Tibial nerve (tissue), 4 donors: ENCODE measurements at regions not wholly inside any gene's neighbourhood (a gene's known extent, or its start where the extent isn't known, plus 50 kb on each side); places are given as distances from the start of the nearest gene placed in this dataset.

Experiments
- DNase-seq, 2 donors: peaks; one replicate each; pipeline ENCODE4 v3.0.0-alpha.2; 2019; ENCODE audit warnings: low spot score in 2 of 2
- H3K27ac ChIP-seq, 4 donors: fragments of 200-600 bp; sonication (generic) in 3 of 4; one replicate each; pipeline ENCODE4 v1.5.1; 2017 to 2019; ENCODE audit warnings: mild to moderate bottlenecking in 1 of 4
- H3K27me3 ChIP-seq, 2 donors: fragments of 200-600 bp; sonication (generic) in 1 of 2; one replicate each; pipeline versions ENCODE4 v1.5.1 to v1.6.0; 2017 to 2019
- H3K36me3 ChIP-seq, 3 donors: fragments of 200-600 bp; sonication (generic); one replicate each; pipeline ENCODE4 v1.5.1; 2018 to 2019
- H3K4me1 ChIP-seq, 4 donors: fragments of 200-600 bp; sonication (generic) in 3 of 4; one replicate each; pipeline ENCODE4 v1.5.1; 2017 to 2019
- H3K4me3 ChIP-seq, 4 donors: fragments of 200-600 bp; sonication (generic) in 3 of 4; one replicate each; pipeline ENCODE4 v1.5.1; 2017 to 2019; ENCODE audit warnings: mild to moderate bottlenecking in 1 of 4, moderate library complexity in 1 of 4
- H3K9me3 ChIP-seq, 4 donors: fragments of 200-600 bp; sonication (generic) in 3 of 4; one replicate each; pipeline ENCODE4 v1.5.1; 2017 to 2019
- CTCF ChIP-seq, 5 experiments: fragments of 200-600 bp in 3 of 5; fragments of 450-650 bp in 2 of 5; sonication (generic) in 3 of 5; IDR thresholded peaks; one replicate each; pipeline ENCODE4 v1.5.1; 2016 to 2019; ENCODE audit warnings: antibody characterized with exemption in 5 of 5, mild to moderate bottlenecking in 3 of 5, moderate library complexity in 2 of 5
- EP300 ChIP-seq, 2 donors: sonication (generic); formaldehyde crosslinking; IDR thresholded peaks; one replicate each; pipeline ENCODE4 v1.6.1; 2017; ENCODE audit warnings: antibody characterized with exemption in 2 of 2, mild to moderate bottlenecking in 1 of 2
- POLR2A ChIP-seq, 2 donors: fragments of 450-650 bp; IDR thresholded peaks; one replicate each; pipeline ENCODE4 v1.6.1; 2017; ENCODE audit warnings: antibody characterized with exemption in 2 of 2, mild to moderate bottlenecking in 2 of 2, moderate library complexity in 2 of 2
- WGBS, 2 donors: methylation state at CpG; one replicate each; pipeline ENCODE4 v1.1.5; 2018; 5-methylcytosine and 5-hydroxymethylcytosine counted together

DNA sequence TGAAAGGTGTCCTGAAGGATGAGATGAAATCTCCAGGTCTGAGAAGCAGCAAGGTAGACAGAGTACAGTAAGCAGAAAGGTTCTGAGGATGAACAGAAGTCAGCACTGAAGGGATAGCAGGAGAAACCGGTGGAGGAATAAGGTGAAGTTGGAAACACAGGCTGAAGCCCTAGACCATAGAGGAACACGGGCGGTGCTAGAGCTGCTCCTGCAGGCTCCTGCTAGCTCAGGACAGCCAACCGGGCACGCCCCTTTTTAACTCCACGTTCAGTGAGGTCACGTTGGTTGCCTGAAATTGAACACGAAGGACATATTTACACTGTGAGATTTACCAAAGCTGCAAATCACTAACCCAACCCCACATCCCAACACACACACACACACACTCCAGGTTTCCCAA lies 1886.4 kb upstream of the AGA start:
- WGBS, 2 donors = 77 to 78% methylated on average over 8 of the region's 8 CpGs
- Histone ChIP-seq H3K27ac (no peak overlapping the region), H3K36me3 (no peaks in the 10 kb centered on the region), H3K4me1 (no peaks in the 10 kb centered on the region), H3K4me3 (no peak overlapping the region), H3K9me3 (no peaks in the 10 kb centered on the region), H3K27me3 (no peaks in the 10 kb centered on the region)
- no peak for DNase-seq
- TF ChIP-seq POLR2A (IDR thresholded peaks at IDR 0.05) (no peak), EP300 (IDR thresholded peaks at IDR 0.05) (no peak), CTCF (IDR thresholded peaks at IDR 0.05) (no peak)

DNA sequence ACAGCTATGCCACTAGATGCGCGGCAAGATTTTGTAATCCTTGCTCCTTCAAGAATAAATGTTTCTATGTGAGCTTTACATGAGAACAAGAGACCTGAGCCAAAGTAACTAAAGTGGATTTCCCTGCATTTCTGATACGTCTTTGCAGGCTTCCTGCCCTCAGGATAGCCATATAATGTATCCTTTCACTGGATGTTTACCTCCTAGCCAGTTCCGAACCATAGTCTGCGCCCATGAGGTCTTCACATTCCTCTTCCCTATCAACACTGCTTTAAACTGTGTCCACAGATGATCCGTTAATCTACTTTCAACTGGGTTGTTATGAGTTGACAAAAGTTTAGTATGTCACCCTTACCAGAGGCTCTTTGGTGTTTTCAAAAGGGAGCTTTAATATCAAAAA lies 1889.1 kb upstream of the AGA start:
- no peak overlapping the region for H3K4me3 ChIP-seq
- WGBS, 2 donors = 48 to 55% methylated on average over 6 of the region's 6 CpGs
- no peak for DNase-seq

DNA sequence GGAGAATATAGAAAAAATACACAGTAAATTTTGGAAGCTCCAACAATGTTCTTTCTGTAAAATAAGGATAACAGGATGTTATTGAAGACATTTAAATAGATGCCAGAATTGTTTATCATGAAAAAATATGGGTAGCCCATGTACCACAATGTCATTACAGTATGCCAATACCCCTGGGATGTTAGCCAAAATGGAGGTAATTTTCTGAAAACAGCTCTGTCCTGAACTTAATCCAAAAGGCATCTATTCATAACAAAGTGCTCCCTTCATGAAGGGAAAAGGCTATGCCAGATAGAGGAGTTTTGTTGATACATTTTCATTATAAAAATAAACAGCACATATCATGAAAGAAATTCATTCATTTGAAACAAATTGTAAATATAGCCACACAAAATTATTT lies 1902.6 kb upstream of the AGA start:
- H3K27ac ChIP-seq = no peak overlapping the region
- no peak for DNase-seq
- H3K36me3 ChIP-seq = no peaks in the 10 kb centered on the region
- no peak for TF ChIP-seq POLR2A (IDR thresholded peaks at IDR 0.05)
- TF ChIP-seq EP300 (IDR thresholded peaks at IDR 0.05) = no peak
- no peak for TF ChIP-seq CTCF (IDR thresholded peaks at IDR 0.05)
- no peaks in the 10 kb centered on the region for H3K27me3 ChIP-seq
- H3K4me3 ChIP-seq = no peak overlapping the region
- no peaks in the 10 kb centered on the region for H3K4me1 ChIP-seq
- H3K9me3 ChIP-seq = no peaks in the 10 kb centered on the region

More for the DNA sequence above, 1889.1 kb upstream of the AGA start:
- no peaks in the 10 kb centered on the region for H3K36me3 ChIP-seq
- H3K27me3 ChIP-seq = no peaks in the 10 kb centered on the region
- H3K4me1 ChIP-seq = no peaks in the 10 kb centered on the region
- no peaks in the 10 kb centered on the region for H3K9me3 ChIP-seq
- no peak for TF ChIP-seq CTCF (IDR thresholded peaks at IDR 0.05)
- TF ChIP-seq POLR2A (IDR thresholded peaks at IDR 0.05) = no peak
- no peak for TF ChIP-seq EP300 (IDR thresholded peaks at IDR 0.05)
- no peak overlapping the region for H3K27ac ChIP-seq

GRCh38 chr4:179352221-179352620 lies 1910.0 kb upstream of the AGA start:
- H3K36me3 ChIP-seq = no peaks in the 10 kb centered on the region
- no peaks in the 10 kb centered on the region for H3K9me3 ChIP-seq
- H3K4me1 ChIP-seq = no peaks in the 10 kb centered on the region
- no peak overlapping the region for H3K27ac ChIP-seq
- H3K4me3 ChIP-seq = no peak overlapping the region
- no peak for TF ChIP-seq POLR2A (IDR thresholded peaks at IDR 0.05)
- TF ChIP-seq CTCF (IDR thresholded peaks at IDR 0.05) = no peak
- no peak for TF ChIP-seq EP300 (IDR thresholded peaks at IDR 0.05)
- DNase-seq = no peak
- no peaks in the 10 kb centered on the region for H3K27me3 ChIP-seq
- 47 to 67% methylated on average over 2 of the region's 2 CpGs for WGBS, 2 donors

DNA sequence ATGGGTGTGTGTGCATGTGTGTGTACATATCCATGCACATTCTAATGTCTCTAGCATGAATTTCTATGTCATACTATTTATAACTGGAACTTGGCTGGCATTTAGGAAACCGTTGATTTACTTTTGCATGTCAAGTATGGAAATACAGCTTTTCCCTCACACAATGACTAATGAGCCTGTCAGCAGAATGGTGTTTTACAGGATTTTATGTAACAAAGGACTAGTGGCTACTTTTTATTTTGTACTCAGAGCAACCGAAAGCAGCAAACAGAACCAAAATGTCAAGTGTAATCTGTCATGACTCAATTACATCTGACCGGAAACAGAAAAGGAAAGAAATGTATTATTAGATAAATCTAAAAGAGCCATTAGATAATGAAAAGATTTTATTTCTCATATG lies 1911.5 kb upstream of the AGA start:
- no peak overlapping the region for H3K27ac ChIP-seq
- H3K4me3 ChIP-seq = no peak overlapping the region
- no peaks in the 10 kb centered on the region for H3K36me3 ChIP-seq
- H3K4me1 ChIP-seq = no peaks in the 10 kb centered on the region
- no peaks in the 10 kb centered on the region for H3K27me3 ChIP-seq
- H3K9me3 ChIP-seq = no peaks in the 10 kb centered on the region
- 48 to 49% methylated on average over 3 of the region's 3 CpGs for WGBS, 2 donors
- TF ChIP-seq CTCF (IDR thresholded peaks at IDR 0.05) = no peak
- no peak for TF ChIP-seq POLR2A (IDR thresholded peaks at IDR 0.05)
- no peak for TF ChIP-seq EP300 (IDR thresholded peaks at IDR 0.05)
- DNase-seq = no peak
